ENCODE measurements at regions not wholly inside any gene's neighbourhood (a gene's known extent, or its start where the extent isn't known, plus 50 kb on each side); places are given as distances from the start of the nearest gene placed in this dataset.

- no peak for TF ChIP-seq CTCF (IDR thresholded peaks at IDR 0.05)
- no peak for TF ChIP-seq POLR2A (IDR thresholded peaks at IDR 0.05)
- no peak for TF ChIP-seq POLR2AphosphoS5 (IDR thresholded peaks at IDR 0.05)
- TF ChIP-seq EP300 (IDR thresholded peaks at IDR 0.05; ENCODE audit: low read depth): no peak
Observed at GRCh38 chr2:64924170-64924934, 64.8 kb upstream of the SLC1A4 start.

Measured in transverse colon (tissue), 4 donors.